OCI-LY7 (cell line): ENCODE measurements at regions not wholly inside any gene's neighbourhood (a gene's known extent, or its start where the extent isn't known, plus 50 kb on each side); places are given as distances from the start of the nearest gene placed in this dataset.

Experiments used
- BruUV-seq: library from RNA; stranded (reverse); fragments of 400-500 nt; replicated peaks from 2 replicates; lab custom pipeline; 2021; lab: Mats Ljungman, UMichigan
- CTCF ChIA-PET: fragments of 300-600 bp; sonication (Branson Sonifier 250); formaldehyde crosslinking; loops from one replicate; lab custom pipeline; 2022; ENCODE audit warnings: antibody characterized with exemption; ENCODE audit not compliant: unreplicated experiment; lab: Charles Lee
- POLR2A ChIA-PET: fragments of 300-600 bp; sonication (Branson Sonifier 250); formaldehyde crosslinking; loops from one replicate; lab custom pipeline; 2022; ENCODE audit warnings: antibody characterized with exemption; lab: Charles Lee
- DNase-seq: peaks from one replicate; pipeline ENCODE4 v3.0.0-alpha.2; 2015; ENCODE audit warnings: low spot score
- H2AFZ ChIP-seq: fragments of 200-600 bp; sonication (generic), shearing (Covaris generic); 2 replicates; pipeline ENCODE4 v1.6.1; 2014; ENCODE audit warnings: mild to moderate bottlenecking, antibody characterized with exemption, low read length, moderate library complexity
- H3K27ac ChIP-seq: fragments of 200-600 bp; sonication (generic); 2 replicates; pipeline ENCODE4 v1.5.1; 2014; ENCODE audit warnings: mixed run types, low read depth, mild to moderate bottlenecking, moderate library complexity, low read length, inconsistent platforms; ENCODE audit not compliant: poor library complexity, severe bottlenecking
- H3K36me3 ChIP-seq: fragments of 200-600 bp; sonication (generic); 2 replicates; pipeline ENCODE4 v1.6.1; 2014; ENCODE audit warnings: mild to moderate bottlenecking, antibody characterized with exemption, low read length, moderate library complexity, mixed read lengths; ENCODE audit not compliant: insufficient read depth
- H3K4me1 ChIP-seq: fragments of 200-600 bp; sonication (generic); 2 replicates; pipeline ENCODE4 v1.5.1; 2014; ENCODE audit warnings: mild to moderate bottlenecking, low read length; ENCODE audit not compliant: insufficient read depth, poor library complexity, severe bottlenecking
- H3K4me2 ChIP-seq: fragments of 200-600 bp; sonication (generic); 2 replicates; pipeline ENCODE4 v1.6.1; 2014; ENCODE audit warnings: mild to moderate bottlenecking, low read length
- H3K4me3 ChIP-seq: fragments of 200-600 bp; sonication (generic); 2 replicates; pipeline ENCODE4 v1.5.1; 2014; ENCODE audit warnings: mild to moderate bottlenecking, low read depth, low read length; ENCODE audit not compliant: poor library complexity, severe bottlenecking
- H3K79me2 ChIP-seq: fragments of 200-600 bp; sonication (generic); 2 replicates; pipeline ENCODE4 v1.6.1; 2016; ENCODE audit warnings: low read depth, mild to moderate bottlenecking, low read length, moderate library complexity, mixed read lengths; ENCODE audit not compliant: insufficient read depth
- H3K9me2 ChIP-seq: fragments of 200-600 bp; sonication (generic); 2 replicates; pipeline ENCODE4 v1.6.1; 2016; ENCODE audit warnings: mild to moderate bottlenecking, low read length, mixed read lengths; ENCODE audit not compliant: insufficient read depth
- H3K9me3 ChIP-seq: fragments of 200-600 bp; sonication (generic); 2 replicates; pipeline ENCODE4 v1.6.1; 2014; ENCODE audit warnings: mild to moderate bottlenecking, mixed run types, low read length, mixed read lengths
- H4K20me1 ChIP-seq: fragments of 200-600 bp; sonication (generic); 2 replicates; pipeline ENCODE4 v1.6.1; 2014; ENCODE audit warnings: mild to moderate bottlenecking, antibody characterized with exemption, low read length, moderate library complexity, mixed read lengths; ENCODE audit not compliant: insufficient read depth
- EZH2phosphoT487 ChIP-seq: fragments of 200-600 bp; sonication (generic); IDR thresholded peaks from 2 replicates; pipeline ENCODE4 v1.6.1; 2018; ENCODE audit warnings: low read depth, borderline replicate concordance, mild to moderate bottlenecking, mixed run types, antibody characterized with exemption, low read length, moderate library complexity, mixed read lengths
- intact Hi-C: fragments of 100-400 bp; cut with micrococcal nuclease; formaldehyde crosslinking; loops from one replicate; pipeline ENCODE4 v1.10.0; 2022; ENCODE audit not compliant: unreplicated experiment
- TF ChIP-seq, protein P1 (sequence below): fragments of 200-600 bp; sonication (generic); conservative IDR thresholded peaks from 2 replicates; pipeline ENCODE4 v1.5.1; 2014; ENCODE audit warnings: mild to moderate bottlenecking, antibody characterized with exemption, low read length, moderate library complexity, mixed read lengths

DNA sequence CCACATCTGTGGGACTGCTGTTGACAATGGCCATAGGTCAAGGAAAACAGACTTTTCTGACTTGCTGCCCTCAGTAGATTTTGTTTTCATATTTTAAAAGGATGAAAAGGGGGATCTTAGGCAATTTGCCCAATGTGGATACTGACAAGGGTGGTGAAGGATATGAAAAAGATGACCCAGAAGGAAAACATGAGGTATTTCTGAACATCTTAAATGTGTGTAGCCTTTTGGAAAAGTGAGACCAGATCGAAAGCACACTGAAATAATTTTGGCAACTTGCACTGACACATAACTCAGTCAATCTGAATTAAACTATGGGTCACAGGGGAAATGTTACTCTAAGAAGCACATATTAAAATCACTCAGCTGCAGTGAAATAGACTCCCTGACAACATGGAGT, 1793.0 kb upstream of the ACO1 start:
- ChIA-PET POLR2A (no interaction called here), CTCF (no interaction called here)
- Histone ChIP-seq H3K79me2 (no peaks in the 10 kb centered on the region), H2AFZ (no peak overlapping the region), H3K4me1 (no peaks in the 10 kb centered on the region), H3K27ac (no peak overlapping the region), H3K4me2 (no peak overlapping the region), H3K9me3 (no peaks in the 10 kb centered on the region), H3K9me2 (no peaks in the 10 kb centered on the region), H3K36me3 (no peaks in the 10 kb centered on the region), H4K20me1 (no peaks in the 10 kb centered on the region), H3K4me3 (no peak overlapping the region)
- no peak for DNase-seq
- BruUV-seq, result no TSS peak
- intact Hi-C loops, result loop anchor here (10.0 kb wide), 1 partner anchor 63 kb away; no protein-coding TSS in a partner anchor
- no peak for TF ChIP-seq EZH2phosphoT487
- TF ChIP-seq, protein P1, sequence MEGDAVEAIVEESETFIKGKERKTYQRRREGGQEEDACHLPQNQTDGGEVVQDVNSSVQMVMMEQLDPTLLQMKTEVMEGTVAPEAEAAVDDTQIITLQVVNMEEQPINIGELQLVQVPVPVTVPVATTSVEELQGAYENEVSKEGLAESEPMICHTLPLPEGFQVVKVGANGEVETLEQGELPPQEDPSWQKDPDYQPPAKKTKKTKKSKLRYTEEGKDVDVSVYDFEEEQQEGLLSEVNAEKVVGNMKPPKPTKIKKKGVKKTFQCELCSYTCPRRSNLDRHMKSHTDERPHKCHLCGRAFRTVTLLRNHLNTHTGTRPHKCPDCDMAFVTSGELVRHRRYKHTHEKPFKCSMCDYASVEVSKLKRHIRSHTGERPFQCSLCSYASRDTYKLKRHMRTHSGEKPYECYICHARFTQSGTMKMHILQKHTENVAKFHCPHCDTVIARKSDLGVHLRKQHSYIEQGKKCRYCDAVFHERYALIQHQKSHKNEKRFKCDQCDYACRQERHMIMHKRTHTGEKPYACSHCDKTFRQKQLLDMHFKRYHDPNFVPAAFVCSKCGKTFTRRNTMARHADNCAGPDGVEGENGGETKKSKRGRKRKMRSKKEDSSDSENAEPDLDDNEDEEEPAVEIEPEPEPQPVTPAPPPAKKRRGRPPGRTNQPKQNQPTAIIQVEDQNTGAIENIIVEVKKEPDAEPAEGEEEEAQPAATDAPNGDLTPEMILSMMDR, result no peak

DNA sequence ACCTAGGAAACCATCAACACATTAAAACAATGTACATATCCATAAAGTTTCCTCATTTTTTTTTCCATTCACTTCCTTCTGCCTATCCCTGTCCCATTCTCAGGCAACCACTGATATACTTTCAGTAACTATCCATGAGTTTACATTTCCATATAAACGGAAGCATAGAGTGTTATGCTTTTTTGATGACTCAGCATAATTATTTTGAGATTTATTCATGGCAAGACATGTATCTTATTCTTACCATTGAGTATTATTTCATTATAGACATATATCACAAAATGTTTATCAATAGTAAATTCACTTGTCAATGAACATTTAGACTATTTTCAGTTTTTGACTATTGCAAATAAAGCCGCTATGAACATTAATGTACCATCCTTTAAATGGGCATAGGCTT, 1786.8 kb upstream of the ACO1 start:
- H3K79me2 ChIP-seq, result no peaks in the 10 kb centered on the region
- no peaks in the 10 kb centered on the region for H4K20me1 ChIP-seq
- no peaks in the 10 kb centered on the region for H3K4me1 ChIP-seq
- ChIA-PET CTCF (no interaction called here), POLR2A (no interaction called here)
- no peak overlapping the region for H3K27ac ChIP-seq
- H3K4me2 ChIP-seq, result no peak overlapping the region
- H3K36me3 ChIP-seq, result no peaks in the 10 kb centered on the region
- no peak overlapping the region for H3K4me3 ChIP-seq
- H3K9me3 ChIP-seq, result no peaks in the 10 kb centered on the region
- TF ChIP-seq EZH2phosphoT487, result no peak
- TF ChIP-seq, protein P1, result no peak
- DNase-seq, result no peak
- no TSS peak for BruUV-seq
- no peak overlapping the region for H2AFZ ChIP-seq
- intact Hi-C loops, result loop anchor here (10.0 kb wide), 1 partner anchor 57 kb away; no protein-coding TSS in a partner anchor
- H3K9me2 ChIP-seq, result no peaks in the 10 kb centered on the region

DNA sequence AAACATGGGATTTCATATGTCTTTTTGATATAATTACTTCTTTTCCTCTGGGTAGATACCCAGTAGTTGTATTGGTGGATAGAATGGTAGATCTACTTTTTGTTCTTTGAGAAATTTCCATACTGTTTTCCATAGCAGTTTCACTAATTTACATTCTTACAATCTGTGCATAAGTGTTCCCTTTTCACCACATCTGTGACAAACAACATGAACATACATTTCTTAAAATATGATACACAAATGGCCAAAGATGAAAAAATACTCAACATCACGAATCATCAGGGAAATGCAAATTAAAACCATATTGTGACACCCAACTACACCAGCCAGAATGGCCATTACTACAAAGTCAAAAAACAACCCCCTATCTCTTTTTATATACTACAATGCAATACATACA, 1778.5 kb upstream of the ACO1 start:
- intact Hi-C loops, result no loop called here
- no peak for DNase-seq
- TF ChIP-seq, protein P1, result no peak
- no peak for TF ChIP-seq EZH2phosphoT487
- no TSS peak for BruUV-seq
- H3K79me2 ChIP-seq, result no peaks in the 10 kb centered on the region
- no peaks in the 10 kb centered on the region for H3K36me3 ChIP-seq
- ChIA-PET CTCF (no interaction called here), POLR2A (no interaction called here)
- no peaks in the 10 kb centered on the region for H3K4me1 ChIP-seq
- H3K27ac ChIP-seq, result no peak overlapping the region
- no peaks in the 10 kb centered on the region for H4K20me1 ChIP-seq
- no peak overlapping the region for H3K4me2 ChIP-seq
- H3K4me3 ChIP-seq, result no peak overlapping the region
- no peaks in the 10 kb centered on the region for H3K9me2 ChIP-seq
- no peaks in the 10 kb centered on the region for H3K9me3 ChIP-seq
- no peak overlapping the region for H2AFZ ChIP-seq
